ENCODE measurements at regions not wholly inside any gene's neighbourhood (a gene's known extent, or its start where the extent isn't known, plus 50 kb on each side); places are given as distances from the start of the nearest gene placed in this dataset.

- no peak for ATAC-seq
- TF ChIP-seq PPARA (CRISPR knock-in tag; IDR thresholded peaks at IDR 0.05; ENCODE audit: borderline replicate concordance) (no peak), SNAI2 (CRISPR knock-in tag; IDR thresholded peaks at IDR 0.05) (no peak), TSHZ2 (CRISPR knock-in tag; IDR thresholded peaks at IDR 0.05) (no peak), GLIS3 (CRISPR knock-in tag; IDR thresholded peaks at IDR 0.05) (no peak), ISL1 (CRISPR knock-in tag; IDR thresholded peaks at IDR 0.05) (no peak), ZC3H10 (CRISPR knock-in tag; IDR thresholded peaks at IDR 0.05) (no peak), TOX (CRISPR knock-in tag; IDR thresholded peaks at IDR 0.05; ENCODE audit: borderline replicate concordance) (no peak), CSRNP3 (CRISPR knock-in tag; IDR thresholded peaks at IDR 0.05) (no peak), CREB5 (CRISPR knock-in tag; IDR thresholded peaks at IDR 0.05; ENCODE audit: low read depth) (no peak), ARNTL (CRISPR knock-in tag; IDR thresholded peaks at IDR 0.05; ENCODE audit: borderline replicate concordance, low read depth) (no peak)
Measured at GRCh38 chr10:30154561-30154960, 95.2 kb upstream of the JCAD start.

GRCh38 chr10:30154126-30154525 lies 94.7 kb upstream of the JCAD start:
- ATAC-seq = no peak
- TF ChIP-seq TCF4 (CRISPR knock-in tag; IDR thresholded peaks at IDR 0.05; ENCODE audit: borderline replicate concordance) (no peak), ZNF8 (CRISPR knock-in tag; IDR thresholded peaks at IDR 0.05) (no peak), ZNF70 (CRISPR knock-in tag; IDR thresholded peaks at IDR 0.05) (no peak), TOX (CRISPR knock-in tag; IDR thresholded peaks at IDR 0.05; ENCODE audit: borderline replicate concordance) (no peak), ARNTL (CRISPR knock-in tag; IDR thresholded peaks at IDR 0.05; ENCODE audit: borderline replicate concordance, low read depth) (no peak), PPARA (CRISPR knock-in tag; IDR thresholded peaks at IDR 0.05; ENCODE audit: borderline replicate concordance) (no peak), ZNF565 (CRISPR knock-in tag; conservative IDR thresholded peaks at IDR 0.05; ENCODE audit: low read depth) (no peak), GLIS3 (CRISPR knock-in tag; IDR thresholded peaks at IDR 0.05) (no peak), ZFP30 (CRISPR knock-in tag; IDR thresholded peaks at IDR 0.05) (no peak), BACH2 (CRISPR knock-in tag; IDR thresholded peaks at IDR 0.05; ENCODE audit: borderline replicate concordance) (no peak), ESRRG (CRISPR knock-in tag; IDR thresholded peaks at IDR 0.05) (no peak)

GRCh38 chr10:30151581-30152389 lies 92.4 kb upstream of the JCAD start:
- TF ChIP-seq ZNF565 (CRISPR knock-in tag; conservative IDR thresholded peaks at IDR 0.05; ENCODE audit: low read depth) = no peak
- no peak for TF ChIP-seq RARB (CRISPR knock-in tag; IDR thresholded peaks at IDR 0.05)
- no peak for TF ChIP-seq GLIS3 (CRISPR knock-in tag; IDR thresholded peaks at IDR 0.05)
- no peak for TF ChIP-seq POU6F1 (CRISPR knock-in tag; IDR thresholded peaks at IDR 0.05; ENCODE audit: borderline replicate concordance, low read depth)
- TF ChIP-seq PATZ1 (CRISPR knock-in tag; IDR thresholded peaks at IDR 0.05; ENCODE audit: borderline replicate concordance) = no peak
- no peak for TF ChIP-seq TSHZ2 (CRISPR knock-in tag; IDR thresholded peaks at IDR 0.05)
- TF ChIP-seq SNAI2 (CRISPR knock-in tag; IDR thresholded peaks at IDR 0.05) = no peak
- no peak for TF ChIP-seq CSRNP3 (CRISPR knock-in tag; IDR thresholded peaks at IDR 0.05)
- TF ChIP-seq CREB5 (CRISPR knock-in tag; IDR thresholded peaks at IDR 0.05; ENCODE audit: low read depth) = no peak
- no peak for TF ChIP-seq TOX (CRISPR knock-in tag; IDR thresholded peaks at IDR 0.05; ENCODE audit: borderline replicate concordance)
- ATAC-seq = peak; percentile 100

Data from SK-N-SH treated with all-trans-retinoic acid at 6 μM for 48 hours (cell line).